Right lobe of liver (tissue), 4 donors: ENCODE measurements at regions not wholly inside any gene's neighbourhood (a gene's known extent, or its start where the extent isn't known, plus 50 kb on each side); places are given as distances from the start of the nearest gene placed in this dataset.

ENCODE experiments used
- CTCF ChIP-seq, 4 donors: fragments of 200-600 bp in 3 of 4; fragments of 450-650 bp in 1 of 4; IDR thresholded peaks; one replicate each; pipeline versions ENCODE4 v1.5.1 to v1.8.0; 2016 to 2022; ENCODE audit warnings: antibody characterized with exemption in 4 of 4, mild to moderate bottlenecking in 2 of 4
- POLR2A ChIP-seq: fragments of 450-650 bp; IDR thresholded peaks from one replicate; pipeline ENCODE4 v1.6.1; 2017; ENCODE audit warnings: antibody characterized with exemption, mild to moderate bottlenecking
- donor health status: DM: no; HTN: no; CAD: no.
- donor health status: DM: no; HTN: no; CAD: no.
- donor health status: DM: no; HTN: yes; CAD: no.

DNA sequence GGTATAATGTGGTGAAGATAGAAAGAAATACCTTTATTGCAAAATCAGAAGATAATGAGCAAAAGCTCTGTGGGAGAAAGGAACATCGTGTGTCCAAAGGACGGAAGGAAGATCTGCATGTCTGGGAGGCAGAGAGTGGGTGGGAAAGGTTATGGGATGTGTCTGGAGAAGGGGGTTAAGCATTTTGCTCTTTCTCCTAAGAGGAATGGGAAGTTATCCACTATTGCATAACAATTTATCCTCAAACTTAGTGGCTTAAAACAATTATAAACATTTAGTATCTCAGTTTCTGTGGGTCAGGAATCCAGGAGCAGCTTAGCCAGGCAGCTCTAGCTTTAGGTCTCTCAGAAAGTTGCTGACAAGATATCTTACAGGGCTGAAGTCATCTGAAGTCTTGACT lies 229.1 kb upstream of the CITED2 start:
- no peak for TF ChIP-seq CTCF (IDR thresholded peaks at IDR 0.05)
- no peak for TF ChIP-seq POLR2A
